Hepatocyte (in vitro differentiated cells): ENCODE measurements at regions not wholly inside any gene's neighbourhood (a gene's known extent, or its start where the extent isn't known, plus 50 kb on each side); places are given as distances from the start of the nearest gene placed in this dataset.

Experiments used
- DNase-seq: peaks from one replicate; pipeline ENCODE4 v3.0.0-alpha.2; 2016; ENCODE audit warnings: low spot score
- H2AFZ ChIP-seq: fragments of 200-600 bp; sonication (generic); 2 replicates; pipeline ENCODE4 v1.6.0; 2016; ENCODE audit warnings: antibody characterized with exemption, mild to moderate bottlenecking
- H3K27ac ChIP-seq: fragments of 200-600 bp; sonication (generic); 2 replicates; pipeline ENCODE4 v1.5.1; 2016; ENCODE audit warnings: mild to moderate bottlenecking
- H3K27me3 ChIP-seq: fragments of 200-600 bp; sonication (generic); 2 replicates; pipeline ENCODE4 v1.6.1; 2016
- H3K36me3 ChIP-seq: fragments of 200-600 bp; sonication (generic); replicated peaks from 2 replicates; pipeline ENCODE4 v1.5.1; 2016; ENCODE audit warnings: low read depth; ENCODE audit not compliant: insufficient read depth
- H3K4me1 ChIP-seq: fragments of 200-600 bp; sonication (generic); 2 replicates; pipeline ENCODE4 v1.5.1; 2016; ENCODE audit warnings: mild to moderate bottlenecking, moderate library complexity; ENCODE audit not compliant: insufficient read depth
- H3K4me2 ChIP-seq: fragments of 200-600 bp; sonication (generic); 2 replicates; pipeline ENCODE4 v1.6.0; 2016
- H3K4me3 ChIP-seq: fragments of 200-600 bp; sonication (generic); 2 replicates; pipeline ENCODE4 v1.5.1; 2016; ENCODE audit warnings: mild to moderate bottlenecking
- H3K79me2 ChIP-seq: fragments of 200-600 bp; sonication (generic); 2 replicates; pipeline ENCODE4 v1.6.0; 2017; ENCODE audit warnings: mild to moderate bottlenecking
- H3K9me2 ChIP-seq: fragments of 200-600 bp; sonication (generic); replicated peaks from 2 replicates; pipeline ENCODE4 v1.6.0; 2017; ENCODE audit warnings: mild to moderate bottlenecking; ENCODE audit not compliant: insufficient read depth
- H3K9me3 ChIP-seq: fragments of 200-600 bp; sonication (generic); 2 replicates; pipeline ENCODE4 v1.5.1; 2016; ENCODE audit warnings: low read depth, mild to moderate bottlenecking
- H4K20me1 ChIP-seq: fragments of 200-600 bp; sonication (generic); 2 replicates; pipeline ENCODE4 v1.6.0; 2016; ENCODE audit warnings: mild to moderate bottlenecking; ENCODE audit not compliant: insufficient read depth, poor library complexity, severe bottlenecking
- EZH2 ChIP-seq: fragments of 200-600 bp; sonication (generic); IDR thresholded peaks from 2 replicates; pipeline ENCODE4 v1.6.1; 2016; ENCODE audit warnings: antibody characterized with exemption, mild to moderate bottlenecking, borderline replicate concordance
- EZH2phosphoT487 ChIP-seq: fragments of 200-600 bp; sonication (generic); IDR thresholded peaks from one replicate; pipeline ENCODE4 v1.6.1; 2018; ENCODE audit warnings: antibody characterized with exemption, mild to moderate bottlenecking, low read depth, moderate library complexity; ENCODE audit not compliant: unreplicated experiment, severe bottlenecking
- WGBS: methylation state at CpG from one replicate; pipeline ENCODE4 v1.1.6; 2016; ENCODE audit warnings: low lambda C conversion rate; ENCODE audit errors: missing lambda C conversion rate; 5-methylcytosine and 5-hydroxymethylcytosine counted together
- TF ChIP-seq, protein P1 (sequence below): fragments of 200-600 bp; sonication (generic); IDR thresholded peaks from 2 replicates; pipeline ENCODE4 v1.5.1; 2016; ENCODE audit warnings: antibody characterized with exemption, mild to moderate bottlenecking; ENCODE audit not compliant: poor library complexity

GRCh38 chr15:38688761-38689160, 124.1 kb upstream of the RASGRP1 start:
- TF ChIP-seq, protein P1, sequence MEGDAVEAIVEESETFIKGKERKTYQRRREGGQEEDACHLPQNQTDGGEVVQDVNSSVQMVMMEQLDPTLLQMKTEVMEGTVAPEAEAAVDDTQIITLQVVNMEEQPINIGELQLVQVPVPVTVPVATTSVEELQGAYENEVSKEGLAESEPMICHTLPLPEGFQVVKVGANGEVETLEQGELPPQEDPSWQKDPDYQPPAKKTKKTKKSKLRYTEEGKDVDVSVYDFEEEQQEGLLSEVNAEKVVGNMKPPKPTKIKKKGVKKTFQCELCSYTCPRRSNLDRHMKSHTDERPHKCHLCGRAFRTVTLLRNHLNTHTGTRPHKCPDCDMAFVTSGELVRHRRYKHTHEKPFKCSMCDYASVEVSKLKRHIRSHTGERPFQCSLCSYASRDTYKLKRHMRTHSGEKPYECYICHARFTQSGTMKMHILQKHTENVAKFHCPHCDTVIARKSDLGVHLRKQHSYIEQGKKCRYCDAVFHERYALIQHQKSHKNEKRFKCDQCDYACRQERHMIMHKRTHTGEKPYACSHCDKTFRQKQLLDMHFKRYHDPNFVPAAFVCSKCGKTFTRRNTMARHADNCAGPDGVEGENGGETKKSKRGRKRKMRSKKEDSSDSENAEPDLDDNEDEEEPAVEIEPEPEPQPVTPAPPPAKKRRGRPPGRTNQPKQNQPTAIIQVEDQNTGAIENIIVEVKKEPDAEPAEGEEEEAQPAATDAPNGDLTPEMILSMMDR = no peak
- TF ChIP-seq EZH2 (no peak), EZH2phosphoT487 (no peak)
- H3K4me2 ChIP-seq = no peak overlapping the region
- H3K4me1 ChIP-seq = no peaks in the 10 kb centered on the region
- H3K36me3 ChIP-seq = no peaks in the 10 kb centered on the region
- H3K9me2 ChIP-seq = no peaks in the 10 kb centered on the region
- no peaks in the 10 kb centered on the region for H3K27me3 ChIP-seq
- no peak overlapping the region for H3K4me3 ChIP-seq
- 46% methylated on average over 1 of the region's 1 CpG for WGBS
- no peak for DNase-seq
- H3K79me2 ChIP-seq = no peaks in the 10 kb centered on the region
- H3K27ac ChIP-seq = no peak overlapping the region
- H3K9me3 ChIP-seq = no peaks in the 10 kb centered on the region
- no peaks in the 10 kb centered on the region for H4K20me1 ChIP-seq
- H2AFZ ChIP-seq = no peak overlapping the region

GRCh38 chr15:38689522-38689921, 124.9 kb upstream of the RASGRP1 start:
- Histone ChIP-seq H3K79me2 (no peaks in the 10 kb centered on the region), H4K20me1 (no peaks in the 10 kb centered on the region), H3K36me3 (no peaks in the 10 kb centered on the region), H3K27ac (no peak overlapping the region), H3K9me2 (no peaks in the 10 kb centered on the region), H2AFZ (no peak overlapping the region), H3K27me3 (no peaks in the 10 kb centered on the region), H3K4me1 (no peaks in the 10 kb centered on the region), H3K4me3 (no peak overlapping the region), H3K4me2 (no peak overlapping the region), H3K9me3 (no peaks in the 10 kb centered on the region)
- TF ChIP-seq EZH2phosphoT487 = no peak
- TF ChIP-seq, protein P1 = no peak
- no peak for TF ChIP-seq EZH2
- WGBS = 100% methylated on average over 2 of the region's 2 CpGs
- no peak for DNase-seq

DNA sequence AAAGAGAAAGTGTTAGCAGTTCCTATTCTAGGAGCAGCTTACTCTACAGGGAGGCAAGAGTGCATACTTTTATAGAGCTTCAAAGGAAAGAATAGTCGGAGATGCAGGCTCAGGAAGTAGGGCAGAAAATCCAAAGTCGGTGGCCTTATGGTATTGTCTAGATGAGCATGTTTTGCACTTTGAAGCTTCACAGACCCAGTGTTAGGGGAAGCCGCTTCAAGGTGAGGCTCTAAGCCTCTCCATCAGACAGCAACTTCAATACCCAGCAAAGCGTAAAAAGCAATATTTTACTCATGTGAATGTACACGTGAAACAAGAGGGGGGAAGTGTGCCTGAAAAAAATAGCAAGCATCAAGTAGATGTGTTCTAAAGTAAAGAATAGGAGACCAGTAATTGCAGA, 125.6 kb upstream of the RASGRP1 start:
- Histone ChIP-seq H3K9me2 (no peaks in the 10 kb centered on the region), H2AFZ (no peak overlapping the region), H3K27ac (no peak overlapping the region), H3K27me3 (no peaks in the 10 kb centered on the region), H3K4me1 (no peaks in the 10 kb centered on the region), H4K20me1 (no peaks in the 10 kb centered on the region), H3K4me2 (no peak overlapping the region), H3K9me3 (no peaks in the 10 kb centered on the region), H3K36me3 (no peaks in the 10 kb centered on the region), H3K79me2 (no peaks in the 10 kb centered on the region), H3K4me3 (no peak overlapping the region)
- WGBS = 78% methylated on average over 5 of the region's 5 CpGs
- TF ChIP-seq, protein P1 = no peak
- TF ChIP-seq EZH2phosphoT487 (no peak), EZH2 (no peak)
- DNase-seq = no peak

DNA sequence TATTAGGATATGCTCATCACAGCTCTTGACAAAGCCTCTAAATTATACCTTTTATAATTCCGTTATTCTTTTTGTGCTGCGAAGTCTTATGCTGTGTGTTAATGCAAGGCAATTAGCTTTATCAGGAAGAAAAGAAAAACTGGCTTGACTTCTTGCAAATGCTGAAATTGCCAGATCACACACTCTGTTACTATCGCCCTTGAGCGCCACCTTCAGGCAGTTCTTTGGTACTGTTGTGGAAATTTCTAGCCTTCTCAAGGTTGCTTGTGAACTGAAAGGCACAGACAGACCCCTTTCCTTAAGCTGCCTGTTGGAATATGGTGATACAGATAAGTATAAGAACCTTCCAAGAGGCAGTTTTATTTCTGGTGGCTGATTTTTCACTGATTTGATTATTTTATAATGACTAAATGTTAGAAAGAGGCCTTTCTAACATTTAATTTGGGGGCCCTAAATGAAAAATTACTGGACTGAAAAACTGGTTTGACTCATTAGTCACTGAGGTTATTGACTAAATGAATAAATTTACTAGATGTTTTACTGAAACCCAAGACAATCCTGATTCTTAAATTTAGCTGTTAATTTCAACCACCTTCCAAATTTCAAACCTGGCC, 126.2 kb upstream of the RASGRP1 start:
- WGBS = 0% methylated on average over 4 of the region's 4 CpGs
- Histone ChIP-seq H2AFZ (no peak overlapping the region), H3K4me3 (no peak overlapping the region), H3K27me3 (no peaks in the 10 kb centered on the region), H3K4me2 (no peak overlapping the region), H3K27ac (no peak overlapping the region), H3K9me3 (no peaks in the 10 kb centered on the region), H3K36me3 (no peaks in the 10 kb centered on the region), H4K20me1 (no peaks in the 10 kb centered on the region), H3K9me2 (no peaks in the 10 kb centered on the region), H3K79me2 (no peaks in the 10 kb centered on the region), H3K4me1 (no peaks in the 10 kb centered on the region)
- DNase-seq = peak; percentile 87
- TF ChIP-seq, protein P1 = peak; percentile 78
- TF ChIP-seq EZH2phosphoT487 = no peak
